HG03575 (cell line): ENCODE measurements at regions not wholly inside any gene's neighbourhood (a gene's known extent, or its start where the extent isn't known, plus 50 kb on each side); places are given as distances from the start of the nearest gene placed in this dataset.

Source experiments
- ATAC-seq: cut with Tn5 transposase; IDR thresholded peaks from one replicate; pipeline ENCODE4 v1.9.1; 2021; ENCODE audit not compliant: unreplicated experiment, insufficient number of reproducible peaks, low FRiP score; ENCODE audit errors: extremely low read depth

- ATAC-seq, result no peak
Measured at GRCh38 chr15:31151301-31152233, 50.0 kb upstream of the TRPM1 start.

GRCh38 chr15:31153531-31153930, 52.0 kb upstream of the TRPM1 start:
- ATAC-seq, result no peak

- ATAC-seq, result no peak
Measured at GRCh38 chr15:31155151-31155550, 53.6 kb upstream of the TRPM1 start.

GRCh38 chr15:31156226-31156625, 54.7 kb upstream of the TRPM1 start:
- no peak for ATAC-seq

GRCh38 chr15:31156808-31157207, 55.3 kb upstream of the TRPM1 start:
- no peak for ATAC-seq

GRCh38 chr15:31157644-31158069, 56.1 kb upstream of the TRPM1 start:
- no peak for ATAC-seq

- no peak for ATAC-seq
Measured at GRCh38 chr15:31158858-31159569, 57.5 kb upstream of the TRPM1 start.

GRCh38 chr15:31159837-31160236, 58.3 kb upstream of the TRPM1 start:
- no peak for ATAC-seq

GRCh38 chr15:31160297-31160696, 58.8 kb upstream of the TRPM1 start:
- no peak for ATAC-seq

- ATAC-seq, result no peak
Measured at GRCh38 chr15:31160740-31161495, 59.4 kb upstream of the TRPM1 start.

GRCh38 chr15:31161951-31162350, 60.4 kb upstream of the TRPM1 start:
- ATAC-seq, result no peak

GRCh38 chr15:31162721-31163510, 61.4 kb upstream of the TRPM1 start:
- no peak for ATAC-seq

GRCh38 chr15:31163769-31164572, 62.4 kb upstream of the TRPM1 start:
- no peak for ATAC-seq

- ATAC-seq, result no peak
Measured at GRCh38 chr15:31164573-31164912, 63.0 kb upstream of the TRPM1 start.

- ATAC-seq, result no peak
Measured at GRCh38 chr15:31169558-31169957, 68.0 kb upstream of the TRPM1 start.

GRCh38 chr15:31171731-31172130, 70.2 kb upstream of the TRPM1 start:
- no peak for ATAC-seq

GRCh38 chr15:31172606-31173005, 71.1 kb upstream of the TRPM1 start:
- no peak for ATAC-seq

- no peak for ATAC-seq
Measured at GRCh38 chr15:31173790-31174450, 72.4 kb upstream of the TRPM1 start.
